ENCODE measurements at regions not wholly inside any gene's neighbourhood (a gene's known extent, or its start where the extent isn't known, plus 50 kb on each side); places are given as distances from the start of the nearest gene placed in this dataset.
A peak's percentile ranks its signal among the peaks of the same experiment; 100 is the strongest.

GRCh38 chr2:18993756-18994338, 364.6 kb downstream of the OSR1 start:
- Histone ChIP-seq H3K27ac (replicated peaks) (no peak overlapping the region), H3K4me3 (no peak overlapping the region), H3K27me3 (ENCODE audit: low read depth) (no peaks in the 10 kb centered on the region), H3K36me3 (no peaks in the 10 kb centered on the region), H3K9me3 (replicated peaks) (no peaks in the 10 kb centered on the region), H3K4me1 (peaks cover 18% of the 10 kb centered on the region)
- no peak for TF ChIP-seq CTCF (IDR thresholded peaks at IDR 0.05; ENCODE audit: borderline replicate concordance)
- no peak for DNase-seq
- intact Hi-C loops (cut with micrococcal nuclease): no loop called here

GRCh38 chr2:18991177-18992168, 366.9 kb downstream of the OSR1 start:
- no peak overlapping the region for H3K4me3 ChIP-seq
- no peaks in the 10 kb centered on the region for H3K27me3 ChIP-seq (ENCODE audit: low read depth)
- peak; percentile 31 for DNase-seq
- no peak for TF ChIP-seq CTCF (IDR thresholded peaks at IDR 0.05; ENCODE audit: borderline replicate concordance)
- no peaks in the 10 kb centered on the region for H3K9me3 ChIP-seq (replicated peaks)
- H3K4me1 ChIP-seq: peaks cover 35% of the 10 kb centered on the region
- H3K27ac ChIP-seq (replicated peaks): peak overlapping the region; percentile 37
- intact Hi-C loops (cut with micrococcal nuclease): no loop called here
- no peaks in the 10 kb centered on the region for H3K36me3 ChIP-seq

- peaks cover 35% of the 10 kb centered on the region for H3K4me1 ChIP-seq
- DNase-seq: no peak
- intact Hi-C loops (cut with micrococcal nuclease): no loop called here
- no peaks in the 10 kb centered on the region for H3K27me3 ChIP-seq (ENCODE audit: low read depth)
- H3K36me3 ChIP-seq: no peaks in the 10 kb centered on the region
- no peak overlapping the region for H3K27ac ChIP-seq (replicated peaks)
- H3K9me3 ChIP-seq (replicated peaks): no peaks in the 10 kb centered on the region
- H3K4me3 ChIP-seq: no peak overlapping the region
- no peak for TF ChIP-seq CTCF (IDR thresholded peaks at IDR 0.05; ENCODE audit: borderline replicate concordance)
Observed at GRCh38 chr2:18988631-18989232, 369.7 kb downstream of the OSR1 start.

GRCh38 chr2:18987592-18988073, 370.8 kb downstream of the OSR1 start:
- Histone ChIP-seq H3K4me3 (no peak overlapping the region), H3K36me3 (no peaks in the 10 kb centered on the region), H3K27me3 (ENCODE audit: low read depth) (no peaks in the 10 kb centered on the region), H3K27ac (replicated peaks) (no peak overlapping the region), H3K9me3 (replicated peaks) (no peaks in the 10 kb centered on the region), H3K4me1 (peaks cover 35% of the 10 kb centered on the region)
- DNase-seq: peak; percentile 69
- intact Hi-C loops (cut with micrococcal nuclease): no loop called here
- peak; percentile 53 for TF ChIP-seq CTCF (IDR thresholded peaks at IDR 0.05; ENCODE audit: borderline replicate concordance)

GRCh38 chr2:18987016-18987415, 371.4 kb downstream of the OSR1 start:
- H3K27me3 ChIP-seq (ENCODE audit: low read depth): no peaks in the 10 kb centered on the region
- DNase-seq: no peak
- H3K9me3 ChIP-seq (replicated peaks): no peaks in the 10 kb centered on the region
- peaks cover 31% of the 10 kb centered on the region for H3K4me1 ChIP-seq
- no peak overlapping the region for H3K4me3 ChIP-seq
- intact Hi-C loops (cut with micrococcal nuclease): no loop called here
- no peak overlapping the region for H3K27ac ChIP-seq (replicated peaks)
- no peak for TF ChIP-seq CTCF (IDR thresholded peaks at IDR 0.05; ENCODE audit: borderline replicate concordance)
- no peaks in the 10 kb centered on the region for H3K36me3 ChIP-seq
